Testis (tissue), 2 donors: ENCODE measurements at regions not wholly inside any gene's neighbourhood (a gene's known extent, or its start where the extent isn't known, plus 50 kb on each side); places are given as distances from the start of the nearest gene placed in this dataset.

Source experiments
- POLR2A ChIP-seq: fragments of 450-650 bp; IDR thresholded peaks from one replicate; pipeline ENCODE4 v1.6.1; 2017; ENCODE audit warnings: antibody characterized with exemption, mild to moderate bottlenecking, moderate library complexity
- TF ChIP-seq, protein P1 (sequence below), 3 experiments: fragments of 450-650 bp in 2 of 3; fragments of 200-600 bp in 1 of 3; sonication (generic) in 1 of 3; IDR thresholded peaks; one replicate each; pipeline ENCODE4 v1.5.1; 2016 to 2019; ENCODE audit warnings: antibody characterized with exemption in 3 of 3, mild to moderate bottlenecking in 2 of 3, moderate library complexity in 1 of 3

DNA sequence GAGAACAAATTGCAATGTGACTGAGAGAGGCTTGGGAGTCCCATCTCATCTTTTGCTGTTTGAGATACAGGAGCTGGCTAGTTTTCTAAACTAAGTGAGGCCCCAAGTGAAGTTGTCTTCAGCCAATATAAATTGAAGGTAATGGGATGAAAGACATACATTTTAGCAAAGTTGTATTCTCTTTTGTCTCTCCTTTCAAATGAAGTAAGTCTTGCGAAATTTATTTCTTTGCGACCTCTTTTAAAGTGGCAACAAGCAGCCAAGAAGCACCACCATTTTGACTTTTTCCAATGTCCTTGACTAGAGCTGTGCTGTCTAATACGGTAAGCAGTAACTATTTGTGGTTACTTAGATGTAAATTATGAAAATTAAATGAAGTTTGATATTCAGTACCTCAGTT lies 385.7 kb downstream of the USP25 start:
- TF ChIP-seq, protein P1, sequence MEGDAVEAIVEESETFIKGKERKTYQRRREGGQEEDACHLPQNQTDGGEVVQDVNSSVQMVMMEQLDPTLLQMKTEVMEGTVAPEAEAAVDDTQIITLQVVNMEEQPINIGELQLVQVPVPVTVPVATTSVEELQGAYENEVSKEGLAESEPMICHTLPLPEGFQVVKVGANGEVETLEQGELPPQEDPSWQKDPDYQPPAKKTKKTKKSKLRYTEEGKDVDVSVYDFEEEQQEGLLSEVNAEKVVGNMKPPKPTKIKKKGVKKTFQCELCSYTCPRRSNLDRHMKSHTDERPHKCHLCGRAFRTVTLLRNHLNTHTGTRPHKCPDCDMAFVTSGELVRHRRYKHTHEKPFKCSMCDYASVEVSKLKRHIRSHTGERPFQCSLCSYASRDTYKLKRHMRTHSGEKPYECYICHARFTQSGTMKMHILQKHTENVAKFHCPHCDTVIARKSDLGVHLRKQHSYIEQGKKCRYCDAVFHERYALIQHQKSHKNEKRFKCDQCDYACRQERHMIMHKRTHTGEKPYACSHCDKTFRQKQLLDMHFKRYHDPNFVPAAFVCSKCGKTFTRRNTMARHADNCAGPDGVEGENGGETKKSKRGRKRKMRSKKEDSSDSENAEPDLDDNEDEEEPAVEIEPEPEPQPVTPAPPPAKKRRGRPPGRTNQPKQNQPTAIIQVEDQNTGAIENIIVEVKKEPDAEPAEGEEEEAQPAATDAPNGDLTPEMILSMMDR (IDR thresholded peaks at IDR 0.05), result no peak
- TF ChIP-seq POLR2A, result no peak
